GM23248 (cell line): ENCODE measurements at regions not wholly inside any gene's neighbourhood (a gene's known extent, or its start where the extent isn't known, plus 50 kb on each side); places are given as distances from the start of the nearest gene placed in this dataset.

Experiments
- EZH2 ChIP-seq: fragments of 200-600 bp; sonication (generic); IDR thresholded peaks from 2 replicates; pipeline ENCODE4 v1.6.1; 2018; ENCODE audit warnings: antibody characterized with exemption, mild to moderate bottlenecking; ENCODE audit not compliant: insufficient read depth, poor library complexity, severe bottlenecking
- EZH2phosphoT487 ChIP-seq: fragments of 200-600 bp; sonication (generic); IDR thresholded peaks from 2 replicates; pipeline ENCODE4 v1.6.1; 2018; ENCODE audit warnings: antibody characterized with exemption, moderate library complexity, mild to moderate bottlenecking, low read depth; ENCODE audit not compliant: insufficient read depth

- no peak for TF ChIP-seq EZH2
- no peak for TF ChIP-seq EZH2phosphoT487
Observed at GRCh38 chr9:117523531-117524153, 108.8 kb upstream of the ASTN2 start.
